ENCODE measurements at regions not wholly inside any gene's neighbourhood (a gene's known extent, or its start where the extent isn't known, plus 50 kb on each side); places are given as distances from the start of the nearest gene placed in this dataset.

GRCh38 chr1:219027146-219027673, 146.5 kb upstream of the LYPLAL1 start:
- Histone ChIP-seq H2BK120ac (replicated peaks; ENCODE audit: low read depth, low read length) (no peak overlapping the region), H3K27ac (ENCODE audit: low read depth, low read length) (no peak overlapping the region), H2AFZ (ENCODE audit: low read length) (no peak overlapping the region), H4K5ac (ENCODE audit: insufficient read length, low read depth, low read length) (no peak overlapping the region), H4K8ac (ENCODE audit: extremely low read depth, insufficient read depth, low read length) (no peak overlapping the region), H3K79me1 (ENCODE audit: low read depth, low read length) (no peaks in the 10 kb centered on the region), H3K23ac (ENCODE audit: insufficient read length) (no peak overlapping the region), H2BK20ac (ENCODE audit: low read length) (no peak overlapping the region), H4K91ac (replicated peaks; ENCODE audit: insufficient read length, low read length) (no peak overlapping the region), H2BK15ac (ENCODE audit: low read length) (no peak overlapping the region), H3K56ac (replicated peaks; ENCODE audit: insufficient read length, low read depth, low read length) (no peak overlapping the region), H3K27me3 (replicated peaks in 1 of 4; ENCODE audit: control insufficient read depth in 3 of 4, extremely low read depth in 1 of 4, insufficient read depth in 3 of 4, low read length in 3 of 4) (peaks cover 0 to 1% (median 0%) of the 10 kb centered on the region in 4 experiments; a peak in 1 of 7 replicates), H2BK12ac (ENCODE audit: low read depth, low read length) (no peak overlapping the region), H3K9me3 (ENCODE audit: insufficient read depth in 2 of 2, low read depth in 1 of 2, low read length in 1 of 2) (no peaks in the 10 kb centered on the region), H3K18ac (ENCODE audit: extremely low read depth, low read length) (no peak overlapping the region), H4K20me1 (replicated peaks in 1 of 2; ENCODE audit: control insufficient read depth in 1 of 2, insufficient read depth in 2 of 2, low read length in 2 of 2) (no peaks in the 10 kb centered on the region), H3K79me2 (ENCODE audit: control insufficient read depth in 1 of 2, insufficient read depth in 2 of 2, low read length in 2 of 2) (no peaks in the 10 kb centered on the region), H3K4me3 (ENCODE audit: extremely low read depth in 1 of 4, insufficient read depth in 2 of 4, low read depth in 3 of 4, low read length in 4 of 4) (no peak overlapping the region), H2AK5ac (ENCODE audit: low read depth, low read length) (no peak overlapping the region), H2BK5ac (ENCODE audit: low read depth, low read length) (no peak overlapping the region), H3K4ac (replicated peaks; ENCODE audit: insufficient read length, low read depth, low read length) (no peak overlapping the region), H3K14ac (ENCODE audit: insufficient read length) (no peak overlapping the region), H3K36me3 (ENCODE audit: control insufficient read depth in 2 of 4, insufficient read depth in 4 of 4, low read length in 3 of 4) (no peaks in the 10 kb centered on the region), H3K4me1 (replicated peaks in 1 of 4; ENCODE audit: control insufficient read depth in 3 of 4, insufficient read depth in 4 of 4, low read length in 3 of 4) (no peaks in the 10 kb centered on the region), H3K4me2 (ENCODE audit: insufficient read depth in 1 of 2, low read depth in 2 of 2, low read length in 2 of 2) (no peak overlapping the region), H3K9ac (replicated peaks in 1 of 4; ENCODE audit: extremely low read depth in 1 of 4, low read depth in 3 of 4, low read length in 3 of 4) (no peak overlapping the region), H3K23me2 (ENCODE audit: low read depth, low read length) (no peaks in the 10 kb centered on the region)
- FAIRE-seq (no peak), DNase-seq (ENCODE audit: low read depth in 1 of 2, low spot score in 2 of 2) (no peak)
- ChIA-PET CTCF (ENCODE audit: partially characterized antibody) (interaction anchor here (1.0 kb wide), 2 partner anchors 13 to 19 kb away, joined by 3 read pairs; no protein-coding TSS in a partner anchor), POLR2A (ENCODE audit: partially characterized antibody) (no interaction called here)
- 73% methylated on average over 4 of the region's 4 CpGs; no CpG with 5 or more reads in 1 of the 2 experiments for WGBS, 2 experiments (ENCODE audit: extremely low coverage in 1 of 2, insufficient coverage in 1 of 2, insufficient read length in 1 of 2, insufficient replicate concordance in 2 of 2, low coverage in 1 of 2, low lambda C conversion rate in 2 of 2, missing lambda C conversion rate in 1 of 2)
- TF ChIP-seq FOSL1 (IDR thresholded peaks at IDR 0.05; ENCODE audit: insufficient read depth, low read depth, low read length) (no peak), PHF8 (conservative IDR thresholded peaks at IDR 0.05; ENCODE audit: low read depth, low read length) (no peak), ATF2 (IDR thresholded peaks at IDR 0.05; ENCODE audit: low read length) (no peak), CREB1 (IDR thresholded peaks at IDR 0.05) (no peak), TAF7 (optimal IDR thresholded peaks at IDR 0.05; ENCODE audit: borderline replicate concordance, low read depth, low read length) (no peak)
